Suprapubic skin (tissue), 3 donors: ENCODE measurements at regions not wholly inside any gene's neighbourhood (a gene's known extent, or its start where the extent isn't known, plus 50 kb on each side); places are given as distances from the start of the nearest gene placed in this dataset.

Experiments
- EP300 ChIP-seq: sonication (generic); formaldehyde crosslinking; IDR thresholded peaks from one replicate; pipeline ENCODE4 v1.6.1; 2017; ENCODE audit warnings: antibody characterized with exemption
- TF ChIP-seq, protein P1 (sequence below), 2 donors: fragments of 200-600 bp in 1 of 2; fragments of 450-650 bp in 1 of 2; sonication (generic) in 1 of 2; IDR thresholded peaks; one replicate each; pipeline ENCODE4 v1.5.1; 2016 to 2019; ENCODE audit warnings: antibody characterized with exemption in 2 of 2, mild to moderate bottlenecking in 1 of 2, moderate library complexity in 1 of 2

DNA sequence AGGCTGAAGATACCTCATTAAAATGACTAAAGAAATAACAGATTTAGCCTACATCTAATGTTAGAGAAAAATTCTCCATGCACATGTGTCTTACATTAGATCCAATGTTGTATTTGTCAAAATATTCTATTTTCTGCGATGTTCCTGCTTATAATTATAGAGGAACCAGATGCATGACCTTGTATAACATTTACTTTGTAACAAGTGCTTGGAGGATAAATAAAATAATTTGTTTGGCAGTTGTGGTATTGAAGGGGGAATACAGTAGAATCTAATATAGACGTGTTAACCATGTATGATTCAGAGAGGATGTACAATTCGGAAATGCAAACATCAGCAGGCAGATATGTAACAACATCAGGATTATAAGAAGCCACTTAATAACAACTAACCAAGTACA lies 922.2 kb downstream of the TUSC7 start:
- TF ChIP-seq, protein P1, sequence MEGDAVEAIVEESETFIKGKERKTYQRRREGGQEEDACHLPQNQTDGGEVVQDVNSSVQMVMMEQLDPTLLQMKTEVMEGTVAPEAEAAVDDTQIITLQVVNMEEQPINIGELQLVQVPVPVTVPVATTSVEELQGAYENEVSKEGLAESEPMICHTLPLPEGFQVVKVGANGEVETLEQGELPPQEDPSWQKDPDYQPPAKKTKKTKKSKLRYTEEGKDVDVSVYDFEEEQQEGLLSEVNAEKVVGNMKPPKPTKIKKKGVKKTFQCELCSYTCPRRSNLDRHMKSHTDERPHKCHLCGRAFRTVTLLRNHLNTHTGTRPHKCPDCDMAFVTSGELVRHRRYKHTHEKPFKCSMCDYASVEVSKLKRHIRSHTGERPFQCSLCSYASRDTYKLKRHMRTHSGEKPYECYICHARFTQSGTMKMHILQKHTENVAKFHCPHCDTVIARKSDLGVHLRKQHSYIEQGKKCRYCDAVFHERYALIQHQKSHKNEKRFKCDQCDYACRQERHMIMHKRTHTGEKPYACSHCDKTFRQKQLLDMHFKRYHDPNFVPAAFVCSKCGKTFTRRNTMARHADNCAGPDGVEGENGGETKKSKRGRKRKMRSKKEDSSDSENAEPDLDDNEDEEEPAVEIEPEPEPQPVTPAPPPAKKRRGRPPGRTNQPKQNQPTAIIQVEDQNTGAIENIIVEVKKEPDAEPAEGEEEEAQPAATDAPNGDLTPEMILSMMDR (IDR thresholded peaks at IDR 0.05): no peak
- no peak for TF ChIP-seq EP300
